HG03575 (cell line): ENCODE measurements at regions not wholly inside any gene's neighbourhood (a gene's known extent, or its start where the extent isn't known, plus 50 kb on each side); places are given as distances from the start of the nearest gene placed in this dataset.

Experiments used
- ATAC-seq: cut with Tn5 transposase; IDR thresholded peaks from one replicate; pipeline ENCODE4 v1.9.1; 2021; ENCODE audit not compliant: unreplicated experiment, insufficient number of reproducible peaks, low FRiP score; ENCODE audit errors: extremely low read depth

GRCh38 chr15:31758126-31758525 lies 272.2 kb upstream of the CHRNA7 start:
- no peak for ATAC-seq

DNA sequence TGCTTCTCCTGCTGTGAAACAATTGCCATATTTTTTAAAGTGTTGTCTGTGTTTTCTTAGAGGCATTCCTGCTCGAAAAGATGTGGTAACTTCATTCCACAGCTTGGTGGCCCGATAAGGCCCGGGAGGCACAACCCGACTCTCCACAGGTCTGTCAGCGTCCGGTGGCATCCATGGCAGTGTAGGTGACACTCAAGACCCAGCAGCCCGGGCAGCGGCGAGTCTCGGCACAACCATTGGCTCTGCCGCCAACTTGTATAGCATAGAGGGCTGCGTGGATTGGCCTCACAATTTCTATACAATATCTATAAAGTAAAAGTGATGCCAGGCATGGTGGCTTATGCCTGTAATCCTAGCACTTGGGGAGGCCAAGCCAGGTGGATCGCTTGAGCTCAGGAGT lies 262.3 kb upstream of the CHRNA7 start:
- no peak for ATAC-seq

DNA sequence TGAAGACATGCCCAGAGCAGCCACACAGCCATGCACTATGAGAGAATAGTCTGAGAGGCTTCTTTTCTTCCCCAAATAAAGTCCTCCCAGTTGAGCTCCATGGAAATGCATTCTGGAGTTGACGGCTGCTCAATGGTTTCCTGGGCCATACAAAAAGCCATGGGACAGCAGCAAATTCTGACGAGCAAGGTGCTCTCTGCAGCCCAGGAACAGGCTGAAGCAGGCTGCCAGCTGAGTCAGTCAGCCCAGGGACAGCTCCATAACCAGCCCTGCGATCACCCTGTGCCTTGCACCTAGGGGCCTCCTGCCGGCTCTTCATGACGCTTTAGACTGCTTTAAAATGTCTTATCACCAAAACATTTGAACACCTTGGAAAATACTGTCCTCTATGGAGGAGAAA lies 256.3 kb upstream of the CHRNA7 start:
- ATAC-seq = no peak

DNA sequence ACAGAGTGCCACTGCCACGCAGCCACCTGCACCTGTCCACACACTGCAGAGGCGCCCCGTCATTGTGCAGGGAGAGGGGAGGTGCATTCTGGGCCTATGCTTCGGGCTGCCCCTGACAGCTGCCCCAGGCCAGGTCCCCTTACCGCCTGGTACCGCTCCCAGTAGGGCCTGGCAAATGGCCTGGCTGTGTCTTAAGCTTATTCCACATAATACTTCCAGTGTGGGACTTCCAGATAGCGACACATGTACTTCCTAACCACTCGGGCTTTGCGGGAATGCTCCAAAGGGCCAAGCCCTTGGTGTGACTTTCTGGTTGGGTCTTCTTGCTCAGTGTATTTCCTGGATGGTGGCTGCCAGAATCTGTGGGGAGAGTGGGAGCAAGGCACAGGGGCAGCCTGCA lies 254.3 kb upstream of the CHRNA7 start:
- no peak for ATAC-seq

GRCh38 chr15:31781261-31781660 lies 249.1 kb upstream of the CHRNA7 start:
- ATAC-seq = no peak

DNA sequence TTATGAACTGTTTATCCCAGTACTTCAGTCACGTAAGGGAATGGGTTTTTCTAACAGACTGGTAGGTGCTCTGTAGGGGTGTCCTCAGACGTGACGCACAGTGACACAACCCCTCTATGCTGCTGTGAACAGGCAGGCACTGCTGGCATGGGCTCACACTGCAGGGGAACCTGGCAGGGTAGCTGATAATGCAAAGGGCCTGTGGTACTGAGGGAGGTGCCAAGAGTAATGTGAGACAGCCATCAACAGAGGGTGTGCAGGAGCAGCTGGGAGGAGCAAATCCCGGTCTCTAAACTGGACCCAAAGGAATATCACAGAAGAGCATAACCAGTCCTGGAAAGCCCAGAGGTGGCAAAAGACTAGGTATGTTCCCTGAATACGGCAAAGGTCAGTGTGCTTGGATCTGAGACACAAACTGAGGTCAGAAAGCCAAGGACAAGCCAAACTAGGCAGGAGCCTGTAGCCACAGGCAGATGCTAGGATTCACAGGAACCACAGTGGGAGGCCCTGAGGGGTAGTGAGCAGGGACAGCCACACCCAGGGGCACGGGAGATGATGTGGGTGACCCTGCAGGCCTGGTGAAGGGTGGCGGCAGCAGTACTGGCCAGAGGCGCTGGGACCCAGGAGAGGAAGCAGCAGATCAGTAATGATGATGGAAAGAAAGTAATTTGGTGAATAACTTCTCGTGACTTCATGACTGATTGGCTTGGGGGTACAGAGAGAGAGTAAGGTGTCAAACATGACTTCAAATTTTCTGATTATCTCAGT lies 248.1 kb upstream of the CHRNA7 start:
- ATAC-seq = no peak

DNA sequence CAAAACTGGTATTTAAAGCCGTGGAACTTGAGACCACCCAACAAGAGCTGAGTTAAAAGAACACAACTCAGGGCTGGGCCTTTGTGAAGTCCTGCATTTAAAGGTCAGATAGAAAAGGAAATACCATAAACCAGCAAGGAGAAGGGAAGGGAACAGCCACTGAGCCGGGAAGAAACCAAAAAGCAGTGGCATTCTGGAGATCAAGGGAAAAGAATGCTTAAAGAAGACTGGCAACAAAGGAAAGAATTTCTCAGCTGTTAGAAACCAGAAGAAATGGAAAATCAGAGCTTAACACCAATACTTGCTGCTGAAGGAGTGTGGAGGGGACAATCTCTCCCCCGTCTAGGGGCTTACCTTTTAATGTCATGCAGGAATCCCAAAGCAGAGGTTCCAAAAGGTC lies 247.4 kb upstream of the CHRNA7 start:
- ATAC-seq = no peak

DNA sequence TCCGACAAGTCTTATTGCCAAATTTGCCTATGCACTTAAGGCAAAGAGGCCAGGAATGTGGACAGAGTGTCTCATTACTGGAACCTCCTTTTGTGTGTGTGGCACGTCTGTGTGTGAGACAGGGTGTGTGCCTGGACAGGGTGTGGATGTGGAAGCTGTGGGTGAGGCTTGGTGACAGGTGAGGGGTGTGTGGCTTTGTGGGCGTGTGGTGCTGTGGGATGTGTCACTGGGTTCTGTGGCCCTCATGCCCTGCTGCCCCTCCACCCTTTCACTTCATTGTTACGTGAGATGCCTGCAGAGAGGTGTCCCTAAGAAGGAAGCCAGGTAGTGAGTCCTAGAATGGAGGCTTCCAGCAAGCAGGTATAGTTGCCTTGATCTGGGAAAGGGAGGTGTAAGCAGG lies 244.0 kb upstream of the CHRNA7 start:
- no peak for ATAC-seq

- ATAC-seq = no peak
Measured at GRCh38 chr15:31788104-31788503, 242.2 kb upstream of the CHRNA7 start.

GRCh38 chr15:31792611-31793199 lies 237.6 kb upstream of the CHRNA7 start:
- ATAC-seq = no peak

- ATAC-seq = no peak
Measured at GRCh38 chr15:31799319-31799714, 231.0 kb upstream of the CHRNA7 start.

DNA sequence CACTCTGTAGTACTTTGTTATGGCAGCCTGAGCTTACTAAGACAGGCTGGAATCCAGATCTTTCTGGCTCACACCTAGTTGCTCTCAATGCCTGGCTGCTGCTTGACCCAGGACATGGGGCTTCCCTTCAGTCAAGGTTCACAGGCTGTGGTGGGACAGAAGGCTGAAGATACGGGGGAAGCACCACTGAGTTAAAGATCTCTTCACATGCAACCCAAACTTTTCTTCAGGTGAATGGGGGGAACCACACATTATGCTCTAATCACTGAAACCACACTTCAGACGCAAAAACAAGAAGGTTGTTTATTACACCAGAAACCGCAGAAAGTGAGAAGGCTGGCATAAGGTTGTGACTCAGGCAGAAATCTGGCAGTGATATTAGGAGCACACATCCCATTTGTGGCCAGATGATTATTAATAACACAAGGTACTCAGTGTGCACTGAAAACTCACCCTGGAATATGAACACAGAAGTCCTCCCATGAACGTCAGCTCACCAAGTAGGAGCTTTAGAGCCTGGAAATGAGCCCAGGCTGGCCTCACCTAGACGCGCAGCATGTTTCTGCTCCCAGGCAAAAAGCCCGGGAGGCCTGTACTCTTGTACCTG lies 230.5 kb upstream of the CHRNA7 start:
- peak; percentile 66 for ATAC-seq

GRCh38 chr15:31801152-31801551 lies 229.2 kb upstream of the CHRNA7 start:
- no peak for ATAC-seq

GRCh38 chr15:31802761-31803160 lies 227.6 kb upstream of the CHRNA7 start:
- no peak for ATAC-seq

GRCh38 chr15:31803388-31803884 lies 226.9 kb upstream of the CHRNA7 start:
- no peak for ATAC-seq

- ATAC-seq = no peak
Measured at GRCh38 chr15:31805090-31805662, 225.1 kb upstream of the CHRNA7 start.

DNA sequence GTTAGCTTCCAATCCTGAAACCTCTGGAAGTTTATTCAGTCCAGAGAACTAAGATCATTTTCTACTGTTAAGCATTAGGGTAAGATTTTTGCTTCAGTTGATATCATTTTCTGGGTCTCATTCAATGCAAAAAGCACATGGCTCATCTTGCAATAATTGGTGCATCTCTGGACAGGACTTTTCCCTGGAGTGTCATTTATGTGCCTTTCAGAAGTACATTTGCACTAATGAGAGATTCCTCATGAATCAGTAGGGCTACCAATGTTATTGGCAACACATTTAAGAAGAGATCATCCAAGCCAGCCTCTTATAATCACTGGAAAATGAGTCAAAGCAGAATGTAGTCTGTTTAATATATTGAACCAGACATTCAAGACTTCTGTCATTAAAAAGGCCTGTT lies 224.2 kb upstream of the CHRNA7 start:
- no peak for ATAC-seq

DNA sequence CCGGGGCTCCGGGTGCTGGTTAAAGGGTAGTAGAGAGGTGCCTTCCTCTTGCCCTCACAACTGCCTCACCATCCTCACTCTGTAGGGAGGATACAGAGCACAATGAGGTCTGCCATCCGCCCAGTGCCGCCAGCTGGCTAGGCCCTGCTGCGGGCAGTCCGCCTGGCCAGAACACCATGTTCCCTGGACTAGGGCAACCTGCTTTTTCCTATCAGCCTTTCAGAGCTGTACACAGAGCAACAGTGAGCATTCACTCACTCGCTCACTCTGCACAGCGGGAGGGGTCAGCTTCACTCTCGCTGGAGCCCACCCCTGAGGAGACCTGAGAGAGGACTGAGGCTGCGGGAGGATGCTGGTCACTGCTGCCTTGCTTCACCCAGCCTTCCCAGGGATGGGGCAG lies 218.7 kb upstream of the CHRNA7 start:
- ATAC-seq = no peak

DNA sequence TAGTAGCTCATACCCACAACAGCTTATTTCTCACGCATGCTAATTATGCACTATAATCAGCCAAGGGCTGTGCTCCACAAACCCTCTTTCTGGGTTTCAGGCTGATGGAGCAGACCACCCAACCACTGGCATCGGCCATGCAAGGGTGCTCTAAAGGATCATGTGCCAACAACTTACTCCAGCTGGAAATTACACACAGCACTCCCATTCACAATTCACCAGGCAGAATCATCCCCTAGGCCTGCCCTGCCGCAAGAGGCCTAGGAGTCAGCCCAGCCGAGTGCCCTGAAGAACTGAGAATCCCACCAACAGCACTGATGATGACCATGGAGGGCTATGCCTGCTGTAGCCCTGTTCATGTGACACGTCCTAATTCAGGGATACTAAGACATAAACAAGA lies 216.2 kb upstream of the CHRNA7 start:
- no peak for ATAC-seq
